PFSK-1 (cell line): ENCODE measurements at regions not wholly inside any gene's neighbourhood (a gene's known extent, or its start where the extent isn't known, plus 50 kb on each side); places are given as distances from the start of the nearest gene placed in this dataset.

Source experiments
- POLR2AphosphoS5 ChIP-seq: IDR thresholded peaks from 2 replicates; pipeline ENCODE4 v1.6.1; 2012; ENCODE audit warnings: low read depth, mild to moderate bottlenecking, control low read depth, low read length, moderate library complexity
- SIN3A ChIP-seq: IDR thresholded peaks from 2 replicates; pipeline ENCODE4 v1.6.1; 2012; ENCODE audit warnings: mild to moderate bottlenecking, low read length, moderate library complexity, borderline replicate concordance; ENCODE audit not compliant: insufficient read depth

GRCh38 chr10:83517456-83517855, 621.9 kb upstream of the GHITM start:
- TF ChIP-seq POLR2AphosphoS5 (no peak), SIN3A (no peak)
